Keratinocyte (primary cell): ENCODE measurements at regions not wholly inside any gene's neighbourhood (a gene's known extent, or its start where the extent isn't known, plus 50 kb on each side); places are given as distances from the start of the nearest gene placed in this dataset.

Experiments
- DNase-seq: peaks from one replicate; pipeline ENCODE4 v3.0.0-alpha.2; 2011; ENCODE audit warnings: low read depth, missing footprints, low spot score
- FAIRE-seq: peaks from 2 replicates; lab custom pipeline; 2011; peaks lifted over from hg19 to GRCh38; lab: Jason Lieb, UNC
- H2AFZ ChIP-seq: 2 replicates; pipeline ENCODE4 v1.6.0; 2012; ENCODE audit warnings: low read length, control low read depth, inconsistent platforms; ENCODE audit not compliant: control insufficient read depth
- H3K27ac ChIP-seq: 2 replicates; pipeline ENCODE4 v1.5.1; 2011; ENCODE audit warnings: low read length; ENCODE audit not compliant: control insufficient read depth, insufficient read depth
- H3K27me3 ChIP-seq: 3 replicates; pipeline ENCODE4 v1.6.0; 2011; ENCODE audit warnings: low read length; ENCODE audit not compliant: control insufficient read depth, insufficient read depth; ENCODE audit errors: extremely low read depth
- H3K36me3 ChIP-seq, 2 experiments: 2 replicates in 1 of 2; 3 replicates in 1 of 2; pipeline ENCODE4 v1.5.1; 2011; ENCODE audit warnings: low read length in 2 of 2, mild to moderate bottlenecking in 1 of 2; ENCODE audit not compliant: control insufficient read depth in 2 of 2, insufficient read depth in 2 of 2; ENCODE audit errors: extremely low read depth in 1 of 2
- H3K4me1 ChIP-seq: 3 replicates; pipeline ENCODE4 v1.5.1; 2011; ENCODE audit warnings: low read length; ENCODE audit not compliant: control insufficient read depth, insufficient read depth; ENCODE audit errors: extremely low read depth
- H3K4me2 ChIP-seq: 3 replicates; pipeline ENCODE4 v1.6.0; 2011; ENCODE audit warnings: low read depth, low read length; ENCODE audit not compliant: control insufficient read depth, insufficient read depth; ENCODE audit errors: extremely low read depth
- H3K4me3 ChIP-seq, 3 experiments: fragments of 200-600 bp in 1 of 3; sonication (generic) in 1 of 3; 2 replicates in 2 of 3; 3 replicates in 1 of 3; pipeline ENCODE4 v1.5.1; 2011 to 2016; ENCODE audit warnings: low read length in 3 of 3, mild to moderate bottlenecking in 3 of 3, control low read depth in 2 of 3, inconsistent platforms in 1 of 3, low read depth in 1 of 3, mixed read lengths in 1 of 3, mixed run types in 1 of 3, moderate library complexity in 1 of 3; ENCODE audit not compliant: control insufficient read depth in 2 of 3, insufficient read depth in 2 of 3; ENCODE audit errors: extremely low read depth in 1 of 3
- H3K79me2 ChIP-seq: 2 replicates; pipeline ENCODE4 v1.6.0; 2012; ENCODE audit warnings: low read length; ENCODE audit not compliant: control insufficient read depth, insufficient read depth
- H3K9ac ChIP-seq: 3 replicates; pipeline ENCODE4 v1.6.0; 2011; ENCODE audit warnings: low read length; ENCODE audit not compliant: control insufficient read depth, insufficient read depth; ENCODE audit errors: extremely low read depth
- H3K9me1 ChIP-seq: 3 replicates; pipeline ENCODE4 v1.6.0; 2011; ENCODE audit warnings: low read length; ENCODE audit not compliant: control insufficient read depth, insufficient read depth; ENCODE audit errors: extremely low read depth
- H3K9me3 ChIP-seq: 2 replicates; pipeline ENCODE4 v1.5.1; 2012; ENCODE audit warnings: low read depth, low read length; ENCODE audit not compliant: control insufficient read depth
- H4K20me1 ChIP-seq: 3 replicates; pipeline ENCODE4 v1.6.0; 2011; ENCODE audit warnings: low read length; ENCODE audit not compliant: control insufficient read depth, insufficient read depth; ENCODE audit errors: extremely low read depth
- CTCF ChIP-seq, 3 experiments: IDR thresholded peaks in 1 of 3; conservative IDR thresholded peaks in 1 of 3; optimal IDR thresholded peaks in 1 of 3; 2 replicates in 2 of 3; 3 replicates in 1 of 3; pipeline versions ENCODE3 to v1.5.1; 2011; ENCODE audit warnings: low read length in 3 of 3, mild to moderate bottlenecking in 3 of 3, moderate library complexity in 2 of 3, control low read depth in 1 of 3, inconsistent platforms in 1 of 3; ENCODE audit not compliant: insufficient read depth in 2 of 3; ENCODE audit errors: extremely low read depth in 1 of 3
- EZH2 ChIP-seq: IDR thresholded peaks from one replicate; pipeline ENCODE4 v1.6.1; 2012; ENCODE audit warnings: inconsistent platforms, mild to moderate bottlenecking, low read length, moderate library complexity
- dilution Hi-C: fragments of 300-500 bp; cut with MboI; formaldehyde crosslinking; loops from one replicate; pipeline ENCODE4 v1.7.0; 2020; ENCODE audit warnings: low sequenced_read_pairs; ENCODE audit not compliant: extremely low pct_ligation_motif_present

GRCh38 chrX:131854581-131854980, 168.5 kb upstream of the STK26 start:
- H3K4me1 ChIP-seq: no peaks in the 10 kb centered on the region
- no peak overlapping the region for H3K4me2 ChIP-seq
- no peak for DNase-seq
- dilution Hi-C loops: no loop called here
- no peaks in the 10 kb centered on the region for H3K79me2 ChIP-seq
- no peaks in the 10 kb centered on the region for H3K9me3 ChIP-seq
- no peak overlapping the region for H3K4me3 ChIP-seq
- no peak overlapping the region for H3K9ac ChIP-seq
- no peak for FAIRE-seq
- peak in 1 of 3 experiments; percentile 12 for TF ChIP-seq CTCF (optimal IDR thresholded peaks at IDR 0.05 in 1 of 3, IDR thresholded peaks at IDR 0.05 in 1 of 3, conservative IDR thresholded peaks at IDR 0.05 in 1 of 3; ENCODE audit: extremely low read depth in 1 of 3, insufficient read depth in 2 of 3, low read length in 3 of 3)
- TF ChIP-seq EZH2: no peak
- H3K36me3 ChIP-seq: no peaks in the 10 kb centered on the region
- H3K9me1 ChIP-seq: no peaks in the 10 kb centered on the region
- no peak overlapping the region for H3K27ac ChIP-seq
- H4K20me1 ChIP-seq: no peaks in the 10 kb centered on the region
- H3K27me3 ChIP-seq: no peaks in the 10 kb centered on the region
- no peak overlapping the region for H2AFZ ChIP-seq

- no peak for TF ChIP-seq CTCF (optimal IDR thresholded peaks at IDR 0.05 in 1 of 3, IDR thresholded peaks at IDR 0.05 in 1 of 3, conservative IDR thresholded peaks at IDR 0.05 in 1 of 3; ENCODE audit: extremely low read depth in 1 of 3, insufficient read depth in 2 of 3, low read length in 3 of 3)
- no peak for TF ChIP-seq EZH2
- Histone ChIP-seq H3K4me2 (no peak overlapping the region), H3K36me3 (no peaks in the 10 kb centered on the region), H2AFZ (no peak overlapping the region), H3K9me3 (no peaks in the 10 kb centered on the region), H3K27me3 (no peaks in the 10 kb centered on the region), H3K4me1 (no peaks in the 10 kb centered on the region), H3K9ac (no peak overlapping the region), H3K4me3 (no peak overlapping the region), H4K20me1 (no peaks in the 10 kb centered on the region), H3K27ac (no peak overlapping the region), H3K9me1 (no peaks in the 10 kb centered on the region), H3K79me2 (no peaks in the 10 kb centered on the region)
- FAIRE-seq (no peak), DNase-seq (no peak)
- dilution Hi-C loops: no loop called here
These were observed 161.9 kb upstream of the STK26 start for GRCh38 chrX:131861088-131861787.
